CD4-positive, alpha-beta memory T cell (primary cell): ENCODE measurements at regions not wholly inside any gene's neighbourhood (a gene's known extent, or its start where the extent isn't known, plus 50 kb on each side); places are given as distances from the start of the nearest gene placed in this dataset.
"Not testable (repeated sequence)": the region's sequence is repeated elsewhere in the genome, so short reads cannot be mapped to it uniquely, and the experiment has no call there.

Source experiments
- CTCF ChIA-PET: fragments of 350-600 bp; sonication (Branson Sonifier 250); formaldehyde crosslinking; loops from one replicate; lab custom pipeline; 2021; ENCODE audit warnings: inconsistent platforms; ENCODE audit not compliant: partially characterized antibody; lab: Charles Lee
- POLR2A ChIA-PET: fragments of 350-600 bp; sonication (Branson Sonifier 250); formaldehyde crosslinking; loops from one replicate; lab custom pipeline; 2021; ENCODE audit not compliant: partially characterized antibody; lab: Charles Lee
- DNase-seq, 5 donors: peaks; one replicate each; pipeline versions ENCODE4 v3.0.0 to v3.0.0-alpha.2; 2020 to 2022; ENCODE audit warnings: mixed read lengths in 1 of 5
- H3K27ac ChIP-seq: one replicate; pipeline ENCODE4 v1.7.0; 2013; ENCODE audit warnings: low read depth, low read length
- H3K27me3 ChIP-seq: 2 replicates; pipeline ENCODE4 v1.7.0; 2013; ENCODE audit warnings: mild to moderate bottlenecking, low read length, moderate library complexity; ENCODE audit not compliant: insufficient read depth
- H3K36me3 ChIP-seq: 2 replicates; pipeline ENCODE4 v1.7.0; 2013; ENCODE audit warnings: mild to moderate bottlenecking, low read length, moderate library complexity; ENCODE audit not compliant: insufficient read depth
- H3K4me1 ChIP-seq: 2 replicates; pipeline ENCODE4 v1.7.0; 2013; ENCODE audit warnings: mild to moderate bottlenecking, low read length, moderate library complexity; ENCODE audit not compliant: insufficient read depth
- H3K4me3 ChIP-seq, 2 donors: one replicate each; pipeline ENCODE4 v1.7.0; 2013; ENCODE audit warnings: low read length in 2 of 2, mild to moderate bottlenecking in 1 of 2
- H3K9me3 ChIP-seq, 2 donors: one replicate each; pipeline ENCODE4 v1.7.0; 2013; ENCODE audit warnings: low read length in 2 of 2, control low read depth in 1 of 2; ENCODE audit not compliant: control insufficient read depth in 1 of 2
- H3K27ac Mint-ChIP-seq, 7 donors: one replicate each; pipeline ENCODE4 v1.8.0; 2020 to 2021; ENCODE audit warnings: mixed read lengths in 7 of 7, mild to moderate bottlenecking in 6 of 7, inconsistent platforms in 3 of 7, moderate library complexity in 3 of 7
- H3K27me3 Mint-ChIP-seq, 2 donors: one replicate each; pipeline ENCODE4 v1.8.0; 2020 to 2021; ENCODE audit warnings: mixed read lengths in 2 of 2
- H3K36me3 Mint-ChIP-seq, 2 donors: one replicate each; pipeline ENCODE4 v1.8.0; 2020 to 2021; ENCODE audit warnings: mixed read lengths in 2 of 2, inconsistent platforms in 1 of 2, mild to moderate bottlenecking in 1 of 2
- H3K4me1 Mint-ChIP-seq, 4 donors: one replicate each; pipeline ENCODE4 v1.8.0; 2020 to 2021; ENCODE audit warnings: mixed read lengths in 4 of 4, mild to moderate bottlenecking in 1 of 4
- H3K4me3 Mint-ChIP-seq, 8 donors: one replicate each; pipeline ENCODE4 v1.8.0; 2020 to 2021; ENCODE audit warnings: mixed read lengths in 8 of 8, mild to moderate bottlenecking in 7 of 8, moderate library complexity in 6 of 8, inconsistent platforms in 3 of 8
- H3K9me3 Mint-ChIP-seq, 8 donors: one replicate each; pipeline ENCODE4 v1.8.0; 2020 to 2021; ENCODE audit warnings: mixed read lengths in 8 of 8, mild to moderate bottlenecking in 5 of 8, inconsistent platforms in 3 of 8, moderate library complexity in 1 of 8
- intact Hi-C: fragments of 100-400 bp; cut with micrococcal nuclease; formaldehyde crosslinking; loops from one replicate; pipeline ENCODE4 v1.15.1; 2023

DNA sequence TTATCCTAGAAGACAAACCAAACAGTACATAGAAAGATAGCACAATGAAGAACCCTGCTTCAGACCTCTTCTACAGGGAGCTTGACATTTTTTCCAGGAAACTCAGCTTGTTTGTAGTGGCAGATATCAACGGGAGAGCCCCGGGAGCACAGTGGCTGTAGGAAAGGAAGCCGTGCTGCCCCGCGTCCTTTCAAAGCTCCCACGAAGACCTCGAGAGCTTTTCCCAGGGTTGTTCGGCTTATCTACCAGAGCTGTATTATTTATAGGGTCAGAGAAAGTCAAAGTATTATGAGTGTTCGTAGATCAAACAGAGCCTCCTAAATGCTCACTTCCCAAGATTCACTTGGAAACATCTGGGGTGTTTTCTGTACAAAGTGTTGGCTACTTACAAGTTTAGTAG lies 167.1 kb upstream of the COPS8 start:
- DNase-seq: no peak
- Mint-ChIP-seq H3K27ac (no peak overlapping the region), H3K9me3 (no peaks in the 10 kb centered on the region), H3K36me3 (no peaks in the 10 kb centered on the region), H3K27me3 (peaks cover 8 to 11% of the 10 kb centered on the region in 2 donors), H3K4me3 (no peak overlapping the region), H3K4me1 (no peaks in the 10 kb centered on the region)
- POLR2A ChIA-PET: no interaction called here
- no peak overlapping the region for H3K27ac ChIP-seq
- no peaks in the 10 kb centered on the region for H3K27me3 ChIP-seq
- CTCF ChIA-PET: no interaction called here
- H3K4me1 ChIP-seq: no peaks in the 10 kb centered on the region
- no peaks in the 10 kb centered on the region for H3K9me3 ChIP-seq
- H3K4me3 ChIP-seq: no peak overlapping the region
- no peaks in the 10 kb centered on the region for H3K36me3 ChIP-seq
- intact Hi-C loops: no loop called here

DNA sequence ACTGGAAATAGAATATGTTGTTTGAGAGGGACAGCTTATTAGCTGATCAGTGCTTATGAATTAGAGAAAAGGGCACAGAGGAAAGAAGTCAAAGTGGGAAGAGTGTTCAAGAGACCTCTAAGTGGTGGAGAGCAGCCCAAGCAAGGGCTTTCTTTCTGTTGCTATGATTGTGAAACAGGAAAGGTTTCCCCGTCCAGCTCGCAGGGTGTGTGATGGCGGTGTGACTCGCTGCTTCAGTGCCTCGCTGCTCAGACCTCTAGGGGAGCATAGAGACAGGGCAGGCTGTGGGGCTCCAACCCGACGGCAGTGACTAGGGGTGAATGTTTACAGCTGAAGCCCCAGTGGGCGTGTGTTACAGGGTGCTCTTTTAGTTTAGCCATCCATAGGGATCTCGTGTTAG lies 166.5 kb upstream of the COPS8 start:
- Histone ChIP-seq H3K27me3 (no peaks in the 10 kb centered on the region), H3K4me1 (no peaks in the 10 kb centered on the region), H3K4me3 (no peak overlapping the region), H3K36me3 (no peaks in the 10 kb centered on the region), H3K27ac (no peak overlapping the region), H3K9me3 (no peaks in the 10 kb centered on the region)
- ChIA-PET POLR2A (no interaction called here), CTCF (no interaction called here)
- H3K9me3 Mint-ChIP-seq: no peaks in the 10 kb centered on the region
- peaks cover 8 to 11% of the 10 kb centered on the region in 2 donors for H3K27me3 Mint-ChIP-seq
- H3K36me3 Mint-ChIP-seq: no peaks in the 10 kb centered on the region
- no peak overlapping the region for H3K27ac Mint-ChIP-seq
- DNase-seq: no peak
- no peaks in the 10 kb centered on the region for H3K4me1 Mint-ChIP-seq
- H3K4me3 Mint-ChIP-seq: no peak overlapping the region
- intact Hi-C loops: no loop called here

DNA sequence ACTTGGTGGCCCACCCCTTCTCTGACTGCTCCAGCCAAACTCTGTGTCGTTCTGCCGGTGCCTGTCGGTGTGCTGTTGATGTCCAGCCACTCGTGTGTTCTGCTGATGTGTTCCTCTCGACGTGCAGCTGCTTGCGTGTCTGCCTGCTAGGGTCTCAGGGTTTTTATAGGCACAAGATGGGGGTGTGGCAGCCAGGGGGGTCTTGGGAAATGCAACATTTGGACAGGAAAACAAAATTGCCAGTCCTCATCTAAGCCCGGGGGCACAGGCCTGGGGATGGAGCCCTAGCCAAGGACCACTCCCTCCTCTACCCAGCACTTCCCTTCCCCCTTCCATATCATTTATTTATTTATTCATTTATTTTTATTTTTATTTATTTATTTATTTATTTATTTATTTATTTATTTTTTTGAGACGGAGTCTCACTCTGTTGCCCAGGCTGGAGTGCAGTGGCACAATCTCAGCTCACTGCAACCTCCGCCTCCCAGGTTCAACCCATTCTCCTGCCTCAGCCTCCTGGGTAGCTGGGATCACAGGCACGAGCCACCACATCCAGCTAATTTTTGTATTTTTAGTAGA lies 165.8 kb upstream of the COPS8 start:
- H3K4me3 ChIP-seq, H3K4me1 Mint-ChIP-seq, H3K9me3 Mint-ChIP-seq, DNase-seq, H3K4me1 ChIP-seq, H3K4me3 Mint-ChIP-seq, H3K36me3 Mint-ChIP-seq, H3K27ac Mint-ChIP-seq, H3K36me3 ChIP-seq, H3K9me3 ChIP-seq, CTCF ChIA-PET, H3K27me3 ChIP-seq, H3K27ac ChIP-seq, POLR2A ChIA-PET: not testable (repeated sequence)
- intact Hi-C loops: loop anchor here (10.0 kb wide), 1 partner anchor 105 kb away; no protein-coding TSS in a partner anchor
- H3K27me3 Mint-ChIP-seq: peaks cover 3 to 11% of the 10 kb centered on the region in 2 donors

DNA sequence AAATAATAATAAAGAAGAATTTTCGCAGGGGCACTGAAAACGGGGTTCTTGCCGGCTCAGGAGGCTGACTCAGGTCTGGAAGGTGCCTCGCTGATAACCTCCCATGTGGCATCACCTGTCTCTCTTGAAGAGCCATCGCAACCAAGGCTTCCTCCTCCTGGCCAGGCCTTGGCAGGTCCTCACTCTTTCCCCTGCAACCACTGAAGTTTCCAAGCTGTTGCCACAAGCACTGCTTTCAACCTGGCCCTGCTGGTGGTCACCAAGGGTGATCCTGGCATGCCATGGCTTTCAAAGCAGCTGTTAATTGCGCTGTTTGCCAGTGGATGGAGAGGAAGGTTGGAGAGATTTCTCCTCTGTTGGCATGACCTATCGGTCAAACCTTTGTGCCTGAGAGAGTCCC lies 163.6 kb upstream of the COPS8 start:
- no peak overlapping the region for H3K4me3 ChIP-seq
- intact Hi-C loops: loop anchor here (10.0 kb wide), 1 partner anchor 103 kb away; no protein-coding TSS in a partner anchor
- POLR2A ChIA-PET: no interaction called here
- H3K9me3 ChIP-seq: no peaks in the 10 kb centered on the region
- Mint-ChIP-seq H3K27ac (no peak overlapping the region), H3K4me1 (no peaks in the 10 kb centered on the region), H3K4me3 (no peak overlapping the region), H3K27me3 (peaks cover 4 to 11% of the 10 kb centered on the region in 2 donors), H3K9me3 (peaks cover 0 to 1% (median 0%) of the 10 kb centered on the region in 8 donors), H3K36me3 (no peaks in the 10 kb centered on the region)
- no peaks in the 10 kb centered on the region for H3K4me1 ChIP-seq
- no peak overlapping the region for H3K27ac ChIP-seq
- no peaks in the 10 kb centered on the region for H3K27me3 ChIP-seq
- CTCF ChIA-PET: no interaction called here
- H3K36me3 ChIP-seq: no peaks in the 10 kb centered on the region
- DNase-seq: no peak

DNA sequence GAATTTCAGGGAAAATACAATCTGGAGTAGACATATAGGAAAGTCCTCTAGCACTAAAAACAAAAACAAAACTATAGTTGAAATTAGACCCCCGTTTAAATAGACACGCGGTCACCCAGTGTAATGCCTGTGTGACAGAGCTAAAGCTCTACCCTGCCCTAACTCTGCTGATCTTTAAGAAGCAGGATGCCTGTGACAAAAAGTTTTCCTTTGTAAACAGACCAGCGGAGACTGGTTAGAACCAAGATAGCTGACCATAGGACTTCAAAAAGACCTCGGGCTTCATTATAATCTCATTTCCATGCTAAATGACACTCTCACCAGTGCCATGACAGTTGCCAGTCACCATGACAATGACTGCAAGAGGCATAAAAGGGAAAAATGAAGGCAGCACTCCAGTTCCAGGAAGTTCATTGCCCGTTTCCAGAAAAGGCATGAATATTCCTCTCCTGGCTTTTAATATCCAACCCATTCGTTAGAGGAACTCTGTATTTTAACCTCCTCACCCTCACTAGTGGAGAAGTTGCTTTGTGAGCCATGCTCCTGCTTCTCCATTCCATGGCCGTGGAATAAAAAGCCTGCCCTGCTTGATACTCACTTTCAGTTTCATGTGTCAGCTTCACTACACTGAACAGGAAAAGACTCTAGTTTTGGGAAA lies 157.2 kb upstream of the COPS8 start:
- no peak overlapping the region for H3K4me3 ChIP-seq
- Mint-ChIP-seq H3K27ac (peak overlapping the region in 2 of 7 donors; percentile 37 to 68), H3K9me3 (peaks cover 0 to 2% (median 0%) of the 10 kb centered on the region in 8 donors), H3K36me3 (no peaks in the 10 kb centered on the region), H3K27me3 (peaks cover 3 to 17% of the 10 kb centered on the region in 2 donors), H3K4me1 (peaks cover 0 to 3% (median 0%) of the 10 kb centered on the region in 4 donors), H3K4me3 (peak overlapping the region; percentile 41 to 85 (median 74))
- ChIA-PET POLR2A (no interaction called here), CTCF (no interaction called here)
- peaks cover 4% of the 10 kb centered on the region for H3K27me3 ChIP-seq
- H3K27ac ChIP-seq: no peak overlapping the region
- no peaks in the 10 kb centered on the region for H3K36me3 ChIP-seq
- intact Hi-C loops: loop anchor here (10.0 kb wide), 1 partner anchor 96 kb away; no protein-coding TSS in a partner anchor
- no peaks in the 10 kb centered on the region for H3K9me3 ChIP-seq
- H3K4me1 ChIP-seq: peaks cover 7% of the 10 kb centered on the region
- DNase-seq: no peak

DNA sequence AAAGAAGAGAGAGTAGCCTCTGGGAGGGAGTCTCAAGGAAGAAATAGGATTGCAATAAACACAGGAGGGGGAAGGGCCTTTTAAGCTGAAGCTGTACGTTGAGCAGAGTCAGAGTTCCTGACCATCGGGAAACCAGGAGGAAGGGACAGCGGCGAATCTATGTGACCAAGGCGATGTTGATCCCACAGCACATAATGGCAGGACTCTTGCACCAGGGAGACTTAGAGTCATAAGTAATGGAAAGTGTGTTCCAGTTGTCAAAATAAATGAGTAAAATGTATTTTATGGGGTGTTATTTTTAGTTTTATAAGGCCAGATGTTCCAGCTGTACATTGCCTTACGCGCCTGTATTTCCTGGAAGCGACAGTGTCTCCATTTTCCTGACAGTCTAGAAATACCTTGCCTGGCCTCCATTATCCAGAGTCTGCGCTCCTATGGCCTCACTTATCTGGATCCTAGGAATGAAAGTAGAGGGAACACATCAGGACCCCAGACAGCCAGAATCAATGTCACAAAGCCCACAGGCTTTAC lies 152.8 kb upstream of the COPS8 start:
- H3K4me3 ChIP-seq: no peak overlapping the region
- peaks cover 0 to 3% (median 0%) of the 10 kb centered on the region in 4 donors for H3K4me1 Mint-ChIP-seq
- peaks cover 4% of the 10 kb centered on the region for H3K27me3 ChIP-seq
- peaks cover 7% of the 10 kb centered on the region for H3K4me1 ChIP-seq
- no peaks in the 10 kb centered on the region for H3K36me3 ChIP-seq
- no peaks in the 10 kb centered on the region for H3K9me3 ChIP-seq
- peak overlapping the region in 1 of 7 donors; percentile 58 for H3K27ac Mint-ChIP-seq
- H3K36me3 Mint-ChIP-seq: no peaks in the 10 kb centered on the region
- no peak overlapping the region for H3K27ac ChIP-seq
- CTCF ChIA-PET: no interaction called here
- H3K27me3 Mint-ChIP-seq: peaks cover 3 to 11% of the 10 kb centered on the region in 2 donors
- no peak for DNase-seq
- H3K4me3 Mint-ChIP-seq: no peak overlapping the region
- intact Hi-C loops: no loop called here
- H3K9me3 Mint-ChIP-seq: peaks cover 0 to 2% (median 0%) of the 10 kb centered on the region in 8 donors
- POLR2A ChIA-PET: no interaction called here

DNA sequence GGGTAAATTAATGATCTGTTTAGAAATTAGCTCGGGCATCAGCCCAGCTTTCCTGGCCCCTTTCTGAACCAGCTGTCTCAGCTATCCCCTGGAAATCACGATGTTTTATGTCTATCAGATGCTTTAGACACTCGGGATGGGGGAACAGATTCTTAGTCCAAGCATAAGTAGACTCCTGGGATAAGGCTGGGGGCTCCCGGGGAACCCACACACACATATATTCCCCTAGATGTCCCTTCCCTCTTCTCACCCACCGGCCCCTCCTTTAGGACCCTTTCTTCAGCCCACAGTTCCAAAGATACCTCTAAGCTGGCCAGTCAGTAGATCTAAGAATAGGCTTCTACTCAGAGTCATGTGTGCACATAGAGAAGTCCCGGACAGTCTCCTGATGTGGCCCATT lies 151.5 kb upstream of the COPS8 start:
- Histone ChIP-seq H3K27ac (no peak overlapping the region), H3K9me3 (no peaks in the 10 kb centered on the region), H3K4me1 (no peaks in the 10 kb centered on the region), H3K36me3 (no peaks in the 10 kb centered on the region), H3K27me3 (no peaks in the 10 kb centered on the region), H3K4me3 (no peak overlapping the region)
- intact Hi-C loops: no loop called here
- Mint-ChIP-seq H3K36me3 (no peaks in the 10 kb centered on the region), H3K4me1 (peaks cover 0 to 2% (median under 1%) of the 10 kb centered on the region in 4 donors), H3K4me3 (no peak overlapping the region), H3K27ac (no peak overlapping the region), H3K27me3 (peaks cover 0 to 6% of the 10 kb centered on the region in 2 donors), H3K9me3 (peaks cover 0 to 2% (median 0%) of the 10 kb centered on the region in 8 donors)
- CTCF ChIA-PET: no interaction called here
- no peak for DNase-seq
- POLR2A ChIA-PET: no interaction called here
